Neural progenitor cell (in vitro differentiated cells): ENCODE measurements at regions not wholly inside any gene's neighbourhood (a gene's known extent, or its start where the extent isn't known, plus 50 kb on each side); places are given as distances from the start of the nearest gene placed in this dataset.

Experiments
- EZH2 ChIP-seq: fragments of 200-600 bp; sonication (generic); IDR thresholded peaks from 2 replicates; pipeline ENCODE4 v1.6.1; 2017; ENCODE audit warnings: antibody characterized with exemption, mild to moderate bottlenecking, moderate library complexity
- TF ChIP-seq, protein P1 (sequence below): fragments of 200-600 bp; sonication (generic); IDR thresholded peaks from 2 replicates; pipeline ENCODE4 v1.5.1; 2017; ENCODE audit warnings: antibody characterized with exemption, mild to moderate bottlenecking

DNA sequence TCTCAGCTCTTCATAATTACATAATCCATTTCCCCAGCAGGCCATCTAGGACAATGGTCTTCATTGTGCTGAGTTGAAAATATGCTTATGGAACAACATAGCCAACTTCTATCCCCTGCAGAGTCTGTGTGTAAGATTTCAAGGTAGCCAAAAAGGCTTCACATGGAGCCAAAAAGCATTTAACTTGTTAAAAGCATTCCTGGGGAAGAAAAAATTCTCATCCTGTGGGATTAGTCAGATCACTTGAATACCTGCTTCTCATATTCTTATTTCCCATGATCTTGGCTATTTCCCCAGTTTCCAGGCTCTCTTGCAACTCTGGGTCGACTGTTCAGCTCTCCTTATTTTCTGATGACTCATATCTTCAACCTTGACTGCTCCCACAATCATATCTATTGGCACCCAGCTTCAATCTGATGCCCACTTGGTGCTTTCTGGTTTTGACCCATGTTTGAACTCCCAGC is 178.9 kb downstream of the KLHL28 start:
- TF ChIP-seq, protein P1, sequence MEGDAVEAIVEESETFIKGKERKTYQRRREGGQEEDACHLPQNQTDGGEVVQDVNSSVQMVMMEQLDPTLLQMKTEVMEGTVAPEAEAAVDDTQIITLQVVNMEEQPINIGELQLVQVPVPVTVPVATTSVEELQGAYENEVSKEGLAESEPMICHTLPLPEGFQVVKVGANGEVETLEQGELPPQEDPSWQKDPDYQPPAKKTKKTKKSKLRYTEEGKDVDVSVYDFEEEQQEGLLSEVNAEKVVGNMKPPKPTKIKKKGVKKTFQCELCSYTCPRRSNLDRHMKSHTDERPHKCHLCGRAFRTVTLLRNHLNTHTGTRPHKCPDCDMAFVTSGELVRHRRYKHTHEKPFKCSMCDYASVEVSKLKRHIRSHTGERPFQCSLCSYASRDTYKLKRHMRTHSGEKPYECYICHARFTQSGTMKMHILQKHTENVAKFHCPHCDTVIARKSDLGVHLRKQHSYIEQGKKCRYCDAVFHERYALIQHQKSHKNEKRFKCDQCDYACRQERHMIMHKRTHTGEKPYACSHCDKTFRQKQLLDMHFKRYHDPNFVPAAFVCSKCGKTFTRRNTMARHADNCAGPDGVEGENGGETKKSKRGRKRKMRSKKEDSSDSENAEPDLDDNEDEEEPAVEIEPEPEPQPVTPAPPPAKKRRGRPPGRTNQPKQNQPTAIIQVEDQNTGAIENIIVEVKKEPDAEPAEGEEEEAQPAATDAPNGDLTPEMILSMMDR = no peak
- TF ChIP-seq EZH2 = no peak
